NT2/D1 (cell line): ENCODE measurements at regions not wholly inside any gene's neighbourhood (a gene's known extent, or its start where the extent isn't known, plus 50 kb on each side); places are given as distances from the start of the nearest gene placed in this dataset.

Experiments used
- DNase-seq: peaks from one replicate; pipeline ENCODE4 v3.0.0-alpha.2; 2011; ENCODE audit warnings: low read depth, low spot score
- H3K27me3 ChIP-seq: 2 replicates; pipeline ENCODE4 v1.6.0; 2011; ENCODE audit warnings: mild to moderate bottlenecking; ENCODE audit not compliant: insufficient read length, insufficient read depth
- H3K36me3 ChIP-seq: 2 replicates; pipeline ENCODE4 v1.6.1; 2011; ENCODE audit warnings: mild to moderate bottlenecking, low read length, mixed read lengths; ENCODE audit not compliant: insufficient read depth, insufficient read length
- H3K4me1 ChIP-seq: 2 replicates; pipeline ENCODE4 v1.5.1; 2011; ENCODE audit not compliant: insufficient read depth, insufficient read length
- H3K4me3 ChIP-seq: 2 replicates; pipeline ENCODE4 v1.5.1; 2011; ENCODE audit warnings: low read depth; ENCODE audit not compliant: insufficient read length
- H3K9ac ChIP-seq: 2 replicates; pipeline ENCODE4 v1.6.0; 2011; ENCODE audit warnings: low read depth; ENCODE audit not compliant: insufficient read length
- H3K9me3 ChIP-seq: 2 replicates; pipeline ENCODE4 v1.5.1; 2011; ENCODE audit warnings: mild to moderate bottlenecking, low read length; ENCODE audit not compliant: insufficient read depth
- SUZ12 ChIP-seq: IDR thresholded peaks from 2 replicates; pipeline ENCODE4 v1.6.1; 2011; ENCODE audit not compliant: insufficient read length, insufficient read depth; ENCODE audit errors: extremely low read depth
- YY1 ChIP-seq: IDR thresholded peaks from 2 replicates; pipeline ENCODE4 v1.6.1; 2011; ENCODE audit not compliant: insufficient read length, insufficient read depth
- ZNF274 ChIP-seq: IDR thresholded peaks from 2 replicates; pipeline ENCODE4 v1.6.1; 2011; ENCODE audit warnings: mild to moderate bottlenecking, low read depth, low read length

DNA sequence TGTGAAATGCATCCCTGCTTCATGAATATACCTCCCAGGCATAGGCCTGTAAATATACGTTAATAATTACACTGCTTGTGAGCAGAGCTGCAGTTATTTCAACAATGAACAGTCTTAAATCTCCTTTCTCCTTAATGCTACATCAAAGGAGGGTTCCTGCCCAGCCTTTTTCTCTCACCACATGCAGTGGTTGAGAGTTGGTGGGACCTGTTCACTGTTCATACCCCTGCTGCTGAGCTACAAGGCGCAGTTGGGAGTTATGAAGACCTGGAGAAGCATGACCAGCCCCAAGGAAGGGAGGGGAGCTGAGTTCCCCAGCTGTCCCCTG, 111.9 kb upstream of the FOXQ1 start:
- Histone ChIP-seq H3K4me1 (peaks cover 3% of the 10 kb centered on the region), H3K9me3 (no peaks in the 10 kb centered on the region), H3K9ac (no peak overlapping the region), H3K4me3 (no peak overlapping the region), H3K36me3 (no peaks in the 10 kb centered on the region), H3K27me3 (peaks cover 3% of the 10 kb centered on the region)
- no peak for TF ChIP-seq SUZ12
- TF ChIP-seq ZNF274 = no peak
- TF ChIP-seq YY1 = no peak
- DNase-seq = no peak

DNA sequence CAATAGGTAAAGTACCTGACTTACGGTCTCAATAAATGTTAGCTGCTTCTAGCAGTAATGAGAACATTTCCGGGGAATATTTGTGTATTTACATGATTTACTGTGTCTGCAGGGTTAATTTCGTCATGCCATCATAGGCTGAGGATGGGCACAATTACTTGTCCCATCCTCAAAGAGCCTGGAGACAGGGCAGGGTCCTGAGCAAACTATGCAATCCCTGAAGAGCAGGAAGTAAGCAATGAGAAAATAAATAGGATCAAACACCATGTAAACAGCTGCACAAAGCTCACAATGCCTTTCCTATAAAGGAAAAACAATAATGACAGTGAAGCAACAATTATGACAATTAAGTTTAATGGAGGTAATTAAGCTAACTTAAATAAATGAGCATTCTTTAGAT, 114.6 kb upstream of the FOXQ1 start:
- no peaks in the 10 kb centered on the region; the same call in 1 of the 2 replicates for H3K9me3 ChIP-seq
- H3K9ac ChIP-seq = no peak overlapping the region
- H3K4me3 ChIP-seq = no peak overlapping the region
- no peaks in the 10 kb centered on the region for H3K27me3 ChIP-seq
- no peak for DNase-seq
- TF ChIP-seq SUZ12 (no peak), ZNF274 (no peak), YY1 (no peak)
- no peaks in the 10 kb centered on the region for H3K36me3 ChIP-seq
- H3K4me1 ChIP-seq = peaks cover 1% of the 10 kb centered on the region

DNA sequence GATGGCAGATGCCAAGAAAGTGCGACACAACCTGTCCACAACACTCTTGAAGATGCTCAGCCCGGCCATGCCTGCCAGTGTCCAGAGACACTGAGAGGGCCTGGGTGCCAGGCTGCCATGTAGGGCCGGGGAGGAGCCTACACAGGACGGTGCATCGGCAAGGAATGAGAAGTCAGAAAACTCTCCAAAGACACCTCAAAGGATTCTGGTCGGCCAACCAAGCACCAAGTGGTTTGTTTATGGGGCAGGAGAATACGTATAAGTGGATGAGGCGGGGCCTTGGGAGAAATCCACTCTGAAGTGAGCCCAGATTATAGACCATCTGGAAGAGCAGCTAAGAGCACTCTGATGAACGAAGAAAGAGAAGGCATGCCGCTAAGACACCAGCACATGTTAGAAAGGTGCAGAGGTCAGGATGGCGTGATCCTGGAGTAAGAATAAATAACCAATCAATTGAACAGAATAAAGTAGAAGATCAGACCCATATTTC, 120.7 kb upstream of the FOXQ1 start:
- no peaks in the 10 kb centered on the region for H3K27me3 ChIP-seq
- DNase-seq = no peak
- H3K36me3 ChIP-seq = no peaks in the 10 kb centered on the region
- H3K9ac ChIP-seq = no peak overlapping the region
- no peak for TF ChIP-seq SUZ12
- TF ChIP-seq ZNF274 = no peak
- no peak for TF ChIP-seq YY1
- no peak overlapping the region for H3K4me3 ChIP-seq
- H3K9me3 ChIP-seq = peaks cover 3% of the 10 kb centered on the region; the same call in 1 of the 2 replicates
- no peaks in the 10 kb centered on the region for H3K4me1 ChIP-seq

DNA sequence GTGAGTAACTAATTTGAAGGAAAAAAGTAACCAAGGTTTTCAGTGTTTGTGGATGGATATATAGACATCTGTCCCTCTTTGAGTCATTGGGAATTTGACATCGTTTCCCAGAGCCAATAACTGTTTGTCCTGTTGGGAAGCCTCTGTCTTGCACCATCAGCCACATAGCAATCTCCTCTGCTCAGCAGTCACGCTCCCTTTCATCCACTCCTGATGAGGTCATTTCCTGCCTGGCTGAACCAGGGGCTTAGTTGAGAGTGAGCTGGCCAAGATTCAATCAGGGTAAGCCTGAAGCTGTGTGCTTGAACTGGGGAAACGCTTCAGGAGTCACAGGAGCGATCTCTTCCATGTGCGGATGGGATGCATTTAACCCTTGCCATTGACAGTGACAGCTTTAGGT, 121.5 kb upstream of the FOXQ1 start:
- no peak overlapping the region for H3K9ac ChIP-seq
- no peaks in the 10 kb centered on the region for H3K4me1 ChIP-seq
- H3K27me3 ChIP-seq = no peaks in the 10 kb centered on the region
- no peak for TF ChIP-seq SUZ12
- no peak for TF ChIP-seq ZNF274
- H3K9me3 ChIP-seq = peaks cover 3% of the 10 kb centered on the region; the same call in 1 of the 2 replicates
- DNase-seq = no peak
- H3K36me3 ChIP-seq = no peaks in the 10 kb centered on the region
- no peak overlapping the region for H3K4me3 ChIP-seq

DNA sequence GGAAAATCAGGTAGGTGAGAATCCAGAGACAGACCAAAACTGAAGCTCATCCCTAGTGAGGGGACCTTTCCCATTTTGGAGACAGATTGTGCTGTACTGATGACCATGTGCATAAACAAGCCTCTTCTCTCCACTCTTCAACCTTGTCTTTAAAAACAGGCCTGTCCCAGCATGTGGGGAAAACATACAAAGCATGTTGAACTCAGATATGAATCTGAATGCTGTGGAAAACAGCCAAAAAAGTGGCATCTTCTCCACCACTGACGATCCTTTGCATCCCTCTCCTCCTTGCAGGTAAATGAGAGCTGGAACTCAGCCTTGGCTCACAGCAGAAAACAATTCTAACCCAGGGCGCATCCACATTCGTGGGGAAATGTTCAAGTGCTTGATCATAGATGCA, 123.7 kb upstream of the FOXQ1 start:
- DNase-seq = no peak
- TF ChIP-seq ZNF274 (no peak), SUZ12 (no peak), YY1 (no peak)

DNA sequence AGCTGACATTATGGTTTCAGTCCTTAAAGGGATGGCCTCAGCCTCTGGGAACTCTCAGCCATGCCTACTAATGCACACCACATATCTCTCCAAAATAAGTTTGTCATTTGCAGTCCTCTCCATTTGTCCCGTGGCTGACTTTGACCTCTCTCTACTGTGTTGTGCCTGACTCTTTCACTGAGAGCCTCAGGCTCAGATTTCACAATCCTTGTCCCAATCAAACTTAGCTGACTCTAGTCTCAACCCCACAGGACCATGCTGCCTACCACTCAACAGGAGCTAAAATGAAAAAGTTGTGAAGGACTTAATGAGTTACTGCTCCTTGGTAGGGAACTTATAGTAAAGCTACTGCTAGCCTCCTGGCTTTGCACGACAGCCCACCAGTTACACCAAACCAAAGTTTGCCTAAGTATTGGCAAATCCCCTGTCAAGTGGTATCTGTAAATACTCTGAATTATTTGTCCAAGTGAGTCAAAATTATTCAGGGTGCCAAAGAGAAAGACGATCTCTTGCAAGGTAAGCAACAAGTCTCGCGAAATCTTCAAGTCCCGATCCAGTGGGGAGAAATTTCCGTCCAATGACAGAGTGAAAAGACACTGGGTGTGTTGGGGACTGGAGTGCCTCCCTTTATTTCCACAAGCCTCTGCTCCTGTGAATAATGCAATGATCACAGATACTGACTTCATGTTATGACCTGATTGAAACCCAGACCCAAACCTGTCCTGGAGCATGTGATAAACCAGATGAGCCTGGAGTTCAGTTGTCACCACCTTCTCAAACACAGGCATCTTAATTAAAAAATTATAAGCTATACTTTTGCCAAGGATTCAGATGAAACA, 124.4 kb upstream of the FOXQ1 start:
- Histone ChIP-seq H3K9me3 (peaks cover 3% of the 10 kb centered on the region; the same call in 1 of the 2 replicates), H3K4me1 (no peaks in the 10 kb centered on the region), H3K4me3 (no peak overlapping the region), H3K27me3 (no peaks in the 10 kb centered on the region), H3K9ac (no peak overlapping the region), H3K36me3 (no peaks in the 10 kb centered on the region)
- DNase-seq = no peak
- TF ChIP-seq YY1 = no peak
- no peak for TF ChIP-seq SUZ12
- TF ChIP-seq ZNF274 = no peak

More for the DNA sequence above, 123.7 kb upstream of the FOXQ1 start:
- no peak overlapping the region for H3K9ac ChIP-seq
- H3K4me1 ChIP-seq = no peaks in the 10 kb centered on the region
- H3K9me3 ChIP-seq = peaks cover 3% of the 10 kb centered on the region; the same call in 1 of the 2 replicates
- no peak overlapping the region for H3K4me3 ChIP-seq
- no peaks in the 10 kb centered on the region for H3K36me3 ChIP-seq
- H3K27me3 ChIP-seq = no peaks in the 10 kb centered on the region

DNA sequence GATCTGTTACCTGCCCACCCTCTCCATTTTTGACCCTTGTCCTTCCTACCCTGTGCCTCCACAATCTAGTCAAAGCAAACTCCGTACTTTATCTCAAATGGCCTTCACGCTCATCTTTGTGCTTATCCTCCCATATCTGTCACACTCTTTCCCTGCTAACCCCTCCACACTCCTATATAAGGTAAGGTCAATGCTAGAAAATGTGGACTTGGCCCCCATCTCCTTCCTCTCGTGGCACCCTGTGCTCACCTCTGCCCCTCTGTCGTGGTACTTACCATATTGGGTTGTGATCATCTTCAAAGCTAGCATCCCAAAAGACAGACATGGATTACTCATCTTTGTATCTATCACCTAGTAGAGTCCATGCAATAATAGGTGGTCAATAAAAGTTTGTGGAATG, 127.6 kb upstream of the FOXQ1 start:
- Histone ChIP-seq H3K4me1 (no peaks in the 10 kb centered on the region), H3K36me3 (no peaks in the 10 kb centered on the region), H3K9ac (no peak overlapping the region), H3K4me3 (no peak overlapping the region), H3K27me3 (no peaks in the 10 kb centered on the region), H3K9me3 (no peaks in the 10 kb centered on the region)
- TF ChIP-seq SUZ12 = no peak
- no peak for TF ChIP-seq YY1
- no peak for TF ChIP-seq ZNF274
- DNase-seq = no peak
